GM12892 (cell line): ENCODE measurements at regions not wholly inside any gene's neighbourhood (a gene's known extent, or its start where the extent isn't known, plus 50 kb on each side); places are given as distances from the start of the nearest gene placed in this dataset.

Experiments
- POLR2A ChIP-seq: IDR thresholded peaks from 2 replicates; pipeline ENCODE4 v1.6.1; 2011; ENCODE audit warnings: low read depth, low read length, control low read depth
- POLR2AphosphoS5 ChIP-seq: IDR thresholded peaks from 2 replicates; pipeline ENCODE4 v1.6.1; 2011; ENCODE audit warnings: low read depth, low read length, control low read depth

- TF ChIP-seq POLR2A (no peak), POLR2AphosphoS5 (no peak)
These were observed 76.7 kb upstream of the BLID start for GRCh38 chr11:122192634-122193255.
